AG04450 (cell line): ENCODE measurements at regions not wholly inside any gene's neighbourhood (a gene's known extent, or its start where the extent isn't known, plus 50 kb on each side); places are given as distances from the start of the nearest gene placed in this dataset.
"Not testable (repeated sequence)": the region's sequence is repeated elsewhere in the genome, so short reads cannot be mapped to it uniquely, and the experiment has no call there.

ENCODE experiments used
- CTCF ChIA-PET: fragments of 300-600, 350-600 bp; formaldehyde crosslinking; extraction: SDS; loops from one replicate; lab custom pipeline; 2022; ENCODE audit warnings: antibody characterized with exemption, inconsistent platforms; lab: Charles Lee
- POLR2A ChIA-PET: fragments of 350-600 bp; formaldehyde crosslinking; extraction: SDS; loops from one replicate; lab custom pipeline; 2021; ENCODE audit warnings: antibody characterized with exemption, inconsistent platforms; lab: Yijun Ruan, JAX
- DNase-seq: peaks from one replicate; pipeline ENCODE4 v3.0.0-alpha.2; 2011; ENCODE audit warnings: low read depth, low spot score
- H3K27ac ChIP-seq: one replicate; pipeline ENCODE4 v1.5.1; 2012; ENCODE audit warnings: low read depth, low read length, control low read depth
- H3K27me3 ChIP-seq: one replicate; pipeline ENCODE4 v1.6.0; 2012; ENCODE audit warnings: low read length; ENCODE audit not compliant: control insufficient read depth, insufficient read depth
- H3K4me3 ChIP-seq: 2 replicates; pipeline ENCODE4 v1.5.1; 2011; ENCODE audit warnings: mild to moderate bottlenecking, low read depth, low read length, control low read depth
- H3K9me3 ChIP-seq: 2 replicates; pipeline ENCODE4 v1.5.1; 2012; ENCODE audit warnings: low read length; ENCODE audit not compliant: control insufficient read depth, insufficient read depth
- CTCF ChIP-seq: IDR thresholded peaks from 2 replicates; pipeline ENCODE4 v1.5.1; 2011; ENCODE audit warnings: low read depth, low read length, control low read depth, inconsistent platforms

GRCh38 chr2:58398406-58398805, 157.3 kb upstream of the FANCL start:
- Histone ChIP-seq H3K27me3 (no peaks in the 10 kb centered on the region), H3K4me3 (no peak overlapping the region), H3K9me3 (no peaks in the 10 kb centered on the region), H3K27ac (no peak overlapping the region)
- ChIA-PET CTCF (interaction anchor here (0.6 kb wide), 1 partner anchor 322 kb away, joined by 3 read pairs; no protein-coding TSS in a partner anchor), POLR2A (no interaction called here)
- no peak for TF ChIP-seq CTCF
- no peak for DNase-seq

GRCh38 chr2:58387701-58388100, 146.6 kb upstream of the FANCL start:
- H3K9me3 ChIP-seq, result no peaks in the 10 kb centered on the region
- no peak for DNase-seq
- ChIA-PET CTCF (no interaction called here), POLR2A (no interaction called here)
- no peak for TF ChIP-seq CTCF
- no peaks in the 10 kb centered on the region for H3K27me3 ChIP-seq
- H3K4me3 ChIP-seq, result no peak overlapping the region
- no peak overlapping the region for H3K27ac ChIP-seq

GRCh38 chr2:58386904-58387303, 145.8 kb upstream of the FANCL start:
- CTCF ChIA-PET, H3K9me3 ChIP-seq, H3K27ac ChIP-seq, POLR2A ChIA-PET, DNase-seq, H3K4me3 ChIP-seq, H3K27me3 ChIP-seq: not testable (repeated sequence)

- ChIA-PET CTCF (no interaction called here), POLR2A (no interaction called here)
- DNase-seq, result no peak
- Histone ChIP-seq H3K9me3 (no peaks in the 10 kb centered on the region), H3K27me3 (no peaks in the 10 kb centered on the region), H3K4me3 (no peak overlapping the region), H3K27ac (no peak overlapping the region)
- TF ChIP-seq CTCF, result no peak
Observed at GRCh38 chr2:58378152-58378551, 137.0 kb upstream of the FANCL start.

- TF ChIP-seq CTCF, result no peak
- no peak for DNase-seq
- no peaks in the 10 kb centered on the region for H3K27me3 ChIP-seq
- CTCF ChIA-PET, result no interaction called here
- POLR2A ChIA-PET, result no interaction called here
- H3K4me3 ChIP-seq, result no peak overlapping the region
- H3K27ac ChIP-seq, result no peak overlapping the region
- no peaks in the 10 kb centered on the region for H3K9me3 ChIP-seq
Observed at GRCh38 chr2:58377181-58377580, 136.1 kb upstream of the FANCL start.

GRCh38 chr2:58376592-58376991, 135.5 kb upstream of the FANCL start:
- CTCF ChIA-PET, result no interaction called here
- POLR2A ChIA-PET, result no interaction called here
- no peak for TF ChIP-seq CTCF
- Histone ChIP-seq H3K4me3 (no peak overlapping the region), H3K27ac (no peak overlapping the region), H3K27me3 (no peaks in the 10 kb centered on the region), H3K9me3 (no peaks in the 10 kb centered on the region)
- DNase-seq, result no peak
